ENCODE measurements at regions not wholly inside any gene's neighbourhood (a gene's known extent, or its start where the extent isn't known, plus 50 kb on each side); places are given as distances from the start of the nearest gene placed in this dataset.

- Histone ChIP-seq H3K9ac (ENCODE audit: insufficient read length, low read depth) (no peak overlapping the region), H3K4me3 (ENCODE audit: insufficient read length, low read depth) (no peak overlapping the region), H3K4me1 (ENCODE audit: insufficient read depth, insufficient read length) (peaks cover 13% of the 10 kb centered on the region), H3K36me3 (ENCODE audit: insufficient read depth, insufficient read length, low read length) (peaks cover 72% of the 10 kb centered on the region), H3K9me3 (ENCODE audit: insufficient read depth, low read length) (no peaks in the 10 kb centered on the region), H3K27me3 (ENCODE audit: insufficient read depth, insufficient read length) (no peaks in the 10 kb centered on the region)
- TF ChIP-seq ZNF274 (IDR thresholded peaks at IDR 0.05; ENCODE audit: low read depth, low read length): no peak
- no peak for DNase-seq (ENCODE audit: low read depth, low spot score)
These were observed 67.3 kb downstream of the GLI2 start for GRCh38 chr2:120802867-120803484.

GRCh38 chr2:120803764-120804335, 68.2 kb downstream of the GLI2 start:
- DNase-seq (ENCODE audit: low read depth, low spot score): no peak
- H3K27me3 ChIP-seq (ENCODE audit: insufficient read depth, insufficient read length): no peaks in the 10 kb centered on the region
- TF ChIP-seq ZNF274 (IDR thresholded peaks at IDR 0.05; ENCODE audit: low read depth, low read length): no peak
- no peak for TF ChIP-seq YY1 (IDR thresholded peaks at IDR 0.05; ENCODE audit: insufficient read depth, insufficient read length)
- no peak for TF ChIP-seq SUZ12 (IDR thresholded peaks at IDR 0.05; ENCODE audit: extremely low read depth, insufficient read depth, insufficient read length)
- peaks cover 5% of the 10 kb centered on the region for H3K4me1 ChIP-seq (ENCODE audit: insufficient read depth, insufficient read length)
- no peak overlapping the region for H3K9ac ChIP-seq (ENCODE audit: insufficient read length, low read depth)
- peaks cover 73% of the 10 kb centered on the region for H3K36me3 ChIP-seq (ENCODE audit: insufficient read depth, insufficient read length, low read length)
- H3K4me3 ChIP-seq (ENCODE audit: insufficient read length, low read depth): no peak overlapping the region
- H3K9me3 ChIP-seq (ENCODE audit: insufficient read depth, low read length): no peaks in the 10 kb centered on the region

- TF ChIP-seq ZNF274 (IDR thresholded peaks at IDR 0.05; ENCODE audit: low read depth, low read length) (no peak), YY1 (IDR thresholded peaks at IDR 0.05; ENCODE audit: insufficient read depth, insufficient read length) (no peak), SUZ12 (IDR thresholded peaks at IDR 0.05; ENCODE audit: extremely low read depth, insufficient read depth, insufficient read length) (no peak)
- Histone ChIP-seq H3K4me3 (ENCODE audit: insufficient read length, low read depth) (no peak overlapping the region), H3K4me1 (ENCODE audit: insufficient read depth, insufficient read length) (peaks cover 5% of the 10 kb centered on the region), H3K36me3 (ENCODE audit: insufficient read depth, insufficient read length, low read length) (peaks cover 70% of the 10 kb centered on the region), H3K27me3 (ENCODE audit: insufficient read depth, insufficient read length) (no peaks in the 10 kb centered on the region), H3K9me3 (ENCODE audit: insufficient read depth, low read length) (no peaks in the 10 kb centered on the region), H3K9ac (ENCODE audit: insufficient read length, low read depth) (no peak overlapping the region)
- DNase-seq (ENCODE audit: low read depth, low spot score): no peak
These were observed 68.8 kb downstream of the GLI2 start for GRCh38 chr2:120804459-120804858.

GRCh38 chr2:120805011-120805410, 69.3 kb downstream of the GLI2 start:
- H3K4me1 ChIP-seq (ENCODE audit: insufficient read depth, insufficient read length): peaks cover 5% of the 10 kb centered on the region
- H3K27me3 ChIP-seq (ENCODE audit: insufficient read depth, insufficient read length): no peaks in the 10 kb centered on the region
- H3K4me3 ChIP-seq (ENCODE audit: insufficient read length, low read depth): no peak overlapping the region
- no peaks in the 10 kb centered on the region for H3K9me3 ChIP-seq (ENCODE audit: insufficient read depth, low read length)
- DNase-seq (ENCODE audit: low read depth, low spot score): no peak
- TF ChIP-seq SUZ12 (IDR thresholded peaks at IDR 0.05; ENCODE audit: extremely low read depth, insufficient read depth, insufficient read length) (no peak), ZNF274 (IDR thresholded peaks at IDR 0.05; ENCODE audit: low read depth, low read length) (no peak), YY1 (IDR thresholded peaks at IDR 0.05; ENCODE audit: insufficient read depth, insufficient read length) (no peak)
- no peak overlapping the region for H3K9ac ChIP-seq (ENCODE audit: insufficient read length, low read depth)
- H3K36me3 ChIP-seq (ENCODE audit: insufficient read depth, insufficient read length, low read length): peaks cover 70% of the 10 kb centered on the region

GRCh38 chr2:120805602-120806001, 69.9 kb downstream of the GLI2 start:
- Histone ChIP-seq H3K4me1 (ENCODE audit: insufficient read depth, insufficient read length) (peaks cover 5% of the 10 kb centered on the region), H3K9me3 (ENCODE audit: insufficient read depth, low read length) (no peaks in the 10 kb centered on the region), H3K9ac (ENCODE audit: insufficient read length, low read depth) (no peak overlapping the region), H3K27me3 (ENCODE audit: insufficient read depth, insufficient read length) (no peaks in the 10 kb centered on the region), H3K4me3 (ENCODE audit: insufficient read length, low read depth) (no peak overlapping the region), H3K36me3 (ENCODE audit: insufficient read depth, insufficient read length, low read length) (peaks cover 73% of the 10 kb centered on the region)
- DNase-seq (ENCODE audit: low read depth, low spot score): no peak
- TF ChIP-seq YY1 (IDR thresholded peaks at IDR 0.05; ENCODE audit: insufficient read depth, insufficient read length): no peak
- TF ChIP-seq SUZ12 (IDR thresholded peaks at IDR 0.05; ENCODE audit: extremely low read depth, insufficient read depth, insufficient read length): no peak
- no peak for TF ChIP-seq ZNF274 (IDR thresholded peaks at IDR 0.05; ENCODE audit: low read depth, low read length)

GRCh38 chr2:120807751-120808150, 72.1 kb downstream of the GLI2 start:
- no peak overlapping the region for H3K9ac ChIP-seq (ENCODE audit: insufficient read length, low read depth)
- no peak for TF ChIP-seq SUZ12 (IDR thresholded peaks at IDR 0.05; ENCODE audit: extremely low read depth, insufficient read depth, insufficient read length)
- TF ChIP-seq ZNF274 (IDR thresholded peaks at IDR 0.05; ENCODE audit: low read depth, low read length): no peak
- no peak for TF ChIP-seq YY1 (IDR thresholded peaks at IDR 0.05; ENCODE audit: insufficient read depth, insufficient read length)
- H3K4me1 ChIP-seq (ENCODE audit: insufficient read depth, insufficient read length): peaks cover 2% of the 10 kb centered on the region
- H3K36me3 ChIP-seq (ENCODE audit: insufficient read depth, insufficient read length, low read length): peaks cover 73% of the 10 kb centered on the region
- H3K4me3 ChIP-seq (ENCODE audit: insufficient read length, low read depth): no peak overlapping the region
- no peak for DNase-seq (ENCODE audit: low read depth, low spot score)
- no peaks in the 10 kb centered on the region for H3K27me3 ChIP-seq (ENCODE audit: insufficient read depth, insufficient read length)
- no peaks in the 10 kb centered on the region for H3K9me3 ChIP-seq (ENCODE audit: insufficient read depth, low read length)

- Histone ChIP-seq H3K9ac (ENCODE audit: insufficient read length, low read depth) (no peak overlapping the region), H3K4me1 (ENCODE audit: insufficient read depth, insufficient read length) (no peaks in the 10 kb centered on the region), H3K36me3 (ENCODE audit: insufficient read depth, insufficient read length, low read length) (peaks cover 71% of the 10 kb centered on the region), H3K4me3 (ENCODE audit: insufficient read length, low read depth) (no peak overlapping the region), H3K27me3 (ENCODE audit: insufficient read depth, insufficient read length) (no peaks in the 10 kb centered on the region), H3K9me3 (ENCODE audit: insufficient read depth, low read length) (no peaks in the 10 kb centered on the region)
- DNase-seq (ENCODE audit: low read depth, low spot score): no peak
- TF ChIP-seq ZNF274 (IDR thresholded peaks at IDR 0.05; ENCODE audit: low read depth, low read length) (no peak), SUZ12 (IDR thresholded peaks at IDR 0.05; ENCODE audit: extremely low read depth, insufficient read depth, insufficient read length) (no peak), YY1 (IDR thresholded peaks at IDR 0.05; ENCODE audit: insufficient read depth, insufficient read length) (no peak)
These were observed 73.5 kb downstream of the GLI2 start for GRCh38 chr2:120809151-120809550.
